ENCODE measurements at regions not wholly inside any gene's neighbourhood (a gene's known extent, or its start where the extent isn't known, plus 50 kb on each side); places are given as distances from the start of the nearest gene placed in this dataset.

DNA sequence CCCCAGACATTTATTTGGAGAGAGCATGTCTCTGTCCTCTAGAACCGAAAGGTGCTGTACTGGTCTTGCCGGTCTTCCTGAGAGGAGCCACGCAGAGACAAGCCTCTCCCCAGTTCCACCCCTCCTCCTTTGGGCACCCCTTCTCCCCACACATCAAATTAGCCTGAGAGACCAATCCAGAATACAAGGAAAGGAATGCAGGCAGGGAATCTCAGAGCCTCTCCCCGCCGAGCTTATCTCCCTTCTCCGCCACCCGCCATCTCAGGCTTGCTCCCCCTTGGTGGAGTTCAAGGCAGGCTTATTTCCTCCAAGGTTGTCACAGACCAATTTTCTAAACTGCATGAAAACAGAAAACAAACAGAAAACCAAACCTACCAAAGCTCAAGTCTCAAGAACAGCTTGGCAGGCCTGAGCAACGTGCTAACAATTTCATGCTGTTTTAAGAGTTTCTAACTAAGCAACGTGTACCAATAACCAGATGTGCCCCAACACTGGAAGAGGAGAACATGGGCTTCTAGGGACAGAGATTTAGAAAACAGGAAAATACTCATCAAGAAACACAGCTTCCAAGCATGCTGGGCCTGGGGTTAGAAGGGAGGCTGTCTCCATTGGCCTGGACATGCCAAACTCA is 124.5 kb upstream of the PKDCC start:
- intact Hi-C loops (cut with DNase I; ENCODE audit: low total_unique reads), result no loop called here

DNA sequence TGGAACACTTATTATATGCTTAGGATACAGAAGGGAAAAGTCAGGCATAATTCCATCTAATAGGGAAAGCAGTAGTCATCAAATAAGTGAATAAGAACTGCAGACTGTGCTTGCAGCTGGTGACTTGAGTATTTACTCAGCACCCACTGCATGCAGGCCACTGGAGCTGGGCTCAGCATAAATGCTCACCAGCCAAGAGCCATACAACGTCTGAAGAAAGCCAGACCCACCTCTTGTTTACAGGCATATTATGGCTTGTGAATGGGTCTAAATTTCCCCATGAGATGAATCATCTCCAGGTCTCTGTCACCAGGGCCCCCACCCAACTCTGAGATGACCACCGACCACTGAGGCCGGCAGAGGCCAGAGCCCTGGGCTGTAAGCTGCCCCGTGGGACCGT is 123.8 kb upstream of the PKDCC start:
- peak overlapping the region in 2 of 5 donors; percentile 26 to 78 for H3K27ac ChIP-seq
- H3K9me3 ChIP-seq, result no peaks in the 10 kb centered on the region
- TF ChIP-seq POLR2AphosphoS5 (IDR thresholded peaks at IDR 0.05), result peak in 1 of 3 donors; percentile 7
- TF ChIP-seq POLR2A (IDR thresholded peaks at IDR 0.05), result no peak
- DNase-seq, result no peak
- no peaks in the 10 kb centered on the region for H3K27me3 ChIP-seq
- H3K4me3 ChIP-seq, result no peak overlapping the region
- H3K4me1 ChIP-seq, result peaks cover 0 to 28% (median 10%) of the 10 kb centered on the region in 4 donors
- intact Hi-C loops (cut with DNase I; ENCODE audit: low total_unique reads), result no loop called here
- 75 to 92% (median 83%) methylated on average over 5 of the region's 5 CpGs for WGBS, 5 donors
- H3K36me3 ChIP-seq, result no peaks in the 10 kb centered on the region

More for the DNA sequence above, 124.5 kb upstream of the PKDCC start:
- TF ChIP-seq, protein P1, sequence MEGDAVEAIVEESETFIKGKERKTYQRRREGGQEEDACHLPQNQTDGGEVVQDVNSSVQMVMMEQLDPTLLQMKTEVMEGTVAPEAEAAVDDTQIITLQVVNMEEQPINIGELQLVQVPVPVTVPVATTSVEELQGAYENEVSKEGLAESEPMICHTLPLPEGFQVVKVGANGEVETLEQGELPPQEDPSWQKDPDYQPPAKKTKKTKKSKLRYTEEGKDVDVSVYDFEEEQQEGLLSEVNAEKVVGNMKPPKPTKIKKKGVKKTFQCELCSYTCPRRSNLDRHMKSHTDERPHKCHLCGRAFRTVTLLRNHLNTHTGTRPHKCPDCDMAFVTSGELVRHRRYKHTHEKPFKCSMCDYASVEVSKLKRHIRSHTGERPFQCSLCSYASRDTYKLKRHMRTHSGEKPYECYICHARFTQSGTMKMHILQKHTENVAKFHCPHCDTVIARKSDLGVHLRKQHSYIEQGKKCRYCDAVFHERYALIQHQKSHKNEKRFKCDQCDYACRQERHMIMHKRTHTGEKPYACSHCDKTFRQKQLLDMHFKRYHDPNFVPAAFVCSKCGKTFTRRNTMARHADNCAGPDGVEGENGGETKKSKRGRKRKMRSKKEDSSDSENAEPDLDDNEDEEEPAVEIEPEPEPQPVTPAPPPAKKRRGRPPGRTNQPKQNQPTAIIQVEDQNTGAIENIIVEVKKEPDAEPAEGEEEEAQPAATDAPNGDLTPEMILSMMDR (IDR thresholded peaks at IDR 0.05), result no peak
- no peak for TF ChIP-seq EP300 (IDR thresholded peaks at IDR 0.05)
- no peak for TF ChIP-seq POLR2A (IDR thresholded peaks at IDR 0.05)
- TF ChIP-seq POLR2AphosphoS5 (IDR thresholded peaks at IDR 0.05), result no peak
- no peak overlapping the region for H3K4me3 ChIP-seq
- DNase-seq, result peak in 1 of 2 donors; percentile 23
- no peaks in the 10 kb centered on the region for H3K9me3 ChIP-seq
- H3K4me1 ChIP-seq, result peaks cover 0 to 28% (median 10%) of the 10 kb centered on the region in 4 donors
- H3K36me3 ChIP-seq, result no peaks in the 10 kb centered on the region
- H3K27ac ChIP-seq, result peak overlapping the region in 1 of 5 donors; percentile 18
- WGBS, 5 donors, result 72 to 90% (median 83%) methylated on average over 9 of the region's 9 CpGs
- H3K27me3 ChIP-seq, result no peaks in the 10 kb centered on the region

DNA sequence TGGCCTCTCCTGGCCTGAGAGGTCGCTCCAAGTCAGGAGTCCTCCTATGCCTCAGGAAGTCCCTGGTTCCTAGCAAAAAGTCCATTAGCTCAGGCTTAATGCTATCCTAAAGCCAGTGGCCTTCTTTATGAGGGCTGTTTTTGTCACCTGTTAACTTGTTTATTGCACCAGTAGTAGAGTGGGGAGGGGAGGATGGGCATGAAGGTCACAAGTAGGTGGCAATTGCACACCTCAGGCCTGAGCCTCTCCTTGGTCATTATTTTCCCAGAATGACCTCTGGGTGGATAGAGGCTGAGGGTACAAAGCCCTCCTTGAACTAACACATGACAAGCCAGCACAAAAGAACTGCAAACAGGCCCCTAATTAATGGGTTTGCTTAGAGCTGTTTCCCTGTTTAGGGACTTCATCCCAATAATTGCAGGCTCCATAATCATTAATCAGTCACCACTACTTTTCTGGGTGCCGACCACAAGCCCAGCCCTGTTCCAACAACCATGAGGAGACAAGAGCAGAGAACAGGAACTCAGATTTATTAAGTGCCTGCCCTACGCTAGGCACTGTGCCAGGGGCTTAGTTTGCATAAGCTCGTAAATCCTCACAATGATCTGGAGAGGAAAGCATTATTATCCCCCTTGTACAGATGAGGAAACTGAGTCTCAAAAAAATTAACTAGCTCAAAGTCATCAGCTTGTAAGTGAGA is 123.0 kb upstream of the PKDCC start:
- intact Hi-C loops (cut with DNase I; ENCODE audit: low total_unique reads), result no loop called here
- TF ChIP-seq POLR2AphosphoS5 (IDR thresholded peaks at IDR 0.05) (no peak), EP300 (IDR thresholded peaks at IDR 0.05) (no peak), POLR2A (IDR thresholded peaks at IDR 0.05) (no peak)
- TF ChIP-seq, protein P1 (IDR thresholded peaks at IDR 0.05), result no peak

DNA sequence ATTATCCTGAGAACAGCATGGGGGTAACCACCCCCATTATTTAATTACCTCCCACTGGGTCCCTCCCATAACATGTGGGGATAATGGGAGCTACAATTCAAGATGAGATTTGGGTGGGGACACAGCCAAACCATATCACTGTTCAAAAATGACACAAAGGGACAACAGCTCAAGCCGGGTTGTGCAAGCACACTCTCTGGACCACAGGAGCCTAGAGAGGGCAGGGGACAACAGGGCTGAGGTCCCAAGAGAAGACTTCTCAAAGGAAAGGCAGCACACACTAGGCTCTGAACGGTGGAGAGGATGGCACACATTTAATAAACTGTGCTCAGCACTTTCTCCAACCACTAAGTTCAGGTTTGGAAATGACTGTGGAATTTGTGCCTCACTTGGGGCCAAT is 122.1 kb upstream of the PKDCC start:
- TF ChIP-seq, protein P1 (IDR thresholded peaks at IDR 0.05), result no peak
- TF ChIP-seq EP300 (IDR thresholded peaks at IDR 0.05) (no peak), POLR2AphosphoS5 (IDR thresholded peaks at IDR 0.05) (no peak), POLR2A (IDR thresholded peaks at IDR 0.05) (no peak)
- WGBS, 5 donors, result 82 to 94% (median 92%) methylated on average over 2 of the region's 2 CpGs
- no peaks in the 10 kb centered on the region for H3K36me3 ChIP-seq
- peaks cover 0 to 28% (median 10%) of the 10 kb centered on the region in 4 donors for H3K4me1 ChIP-seq
- no peaks in the 10 kb centered on the region for H3K9me3 ChIP-seq
- no peaks in the 10 kb centered on the region for H3K27me3 ChIP-seq
- H3K4me3 ChIP-seq, result no peak overlapping the region
- no peak for DNase-seq
- peak overlapping the region in 3 of 5 donors; percentile 16 to 78 (median 63) for H3K27ac ChIP-seq
- intact Hi-C loops (cut with DNase I; ENCODE audit: low total_unique reads), result no loop called here

More for the DNA sequence above, 123.0 kb upstream of the PKDCC start:
- H3K27me3 ChIP-seq, result no peaks in the 10 kb centered on the region
- peak in 1 of 2 donors; percentile 48 for DNase-seq
- WGBS, 5 donors, result 59 to 67% (median 64%) methylated on average over 4 of the region's 4 CpGs
- H3K4me3 ChIP-seq, result no peak overlapping the region
- H3K9me3 ChIP-seq, result no peaks in the 10 kb centered on the region
- H3K27ac ChIP-seq, result peak overlapping the region in 2 of 5 donors; percentile 63 to 78
- no peaks in the 10 kb centered on the region for H3K36me3 ChIP-seq
- H3K4me1 ChIP-seq, result peaks cover 0 to 28% (median 10%) of the 10 kb centered on the region in 4 donors

Measured in stomach (tissue), 8 donors.